ENCODE measurements at regions not wholly inside any gene's neighbourhood (a gene's known extent, or its start where the extent isn't known, plus 50 kb on each side); places are given as distances from the start of the nearest gene placed in this dataset.

DNA sequence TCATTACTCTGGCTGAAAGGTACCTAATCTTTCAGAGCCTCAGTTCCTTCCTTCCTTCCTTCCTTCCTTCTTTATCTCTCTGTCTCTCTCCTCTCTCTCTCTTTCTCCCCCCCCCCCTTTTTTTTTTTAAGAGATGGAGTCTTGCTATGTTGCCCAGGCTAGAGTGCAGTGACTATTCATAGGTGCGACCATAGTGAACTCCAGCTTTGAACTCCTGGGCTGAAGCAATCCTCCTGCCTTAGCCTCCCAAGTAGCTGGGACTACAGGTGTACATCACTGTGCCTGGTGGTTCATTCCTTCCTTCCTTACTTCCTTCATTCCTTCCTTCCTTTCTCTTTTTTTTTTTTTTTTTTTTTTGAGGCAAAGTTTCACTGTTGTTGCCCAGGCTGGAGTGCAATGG, 64.3 kb upstream of the MAP4K3 start:
- H3K4me3 Mint-ChIP-seq: no peak overlapping the region
- TF ChIP-seq CTCF (conservative IDR thresholded peaks at IDR 0.05): no peak
- H3K36me3 Mint-ChIP-seq: no peaks in the 10 kb centered on the region
- H3K27ac Mint-ChIP-seq: no peak overlapping the region
- peaks cover 9% of the 10 kb centered on the region for H3K4me1 Mint-ChIP-seq (ENCODE audit: unreplicated experiment)
- no peak for DNase-seq (ENCODE audit: extremely low spot score, unreplicated experiment)
- H3K27me3 Mint-ChIP-seq: no peaks in the 10 kb centered on the region
- no peaks in the 10 kb centered on the region for H3K9me3 Mint-ChIP-seq

DNA sequence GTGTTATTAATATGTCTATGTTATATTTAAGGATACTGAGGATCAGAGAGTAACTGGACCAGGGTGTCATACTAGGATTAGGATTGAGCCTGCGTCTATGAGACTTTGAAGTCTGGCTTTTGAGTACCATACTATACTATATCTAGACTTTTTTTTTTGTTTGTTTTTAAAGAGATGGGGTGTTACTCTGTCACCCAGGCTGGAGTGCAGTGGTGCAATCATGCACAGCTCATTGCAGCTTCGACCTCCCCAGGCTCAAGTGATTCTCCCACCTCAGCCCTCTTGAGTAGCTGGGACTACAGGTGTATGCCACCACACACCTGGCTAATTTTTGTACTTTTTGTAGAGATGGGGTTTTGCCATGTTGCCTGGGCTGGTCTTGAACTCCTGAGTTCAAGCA, 66.2 kb upstream of the MAP4K3 start:
- Mint-ChIP-seq H3K4me1 (ENCODE audit: unreplicated experiment) (peaks cover 13% of the 10 kb centered on the region), H3K36me3 (no peaks in the 10 kb centered on the region), H3K4me3 (no peak overlapping the region), H3K9me3 (no peaks in the 10 kb centered on the region), H3K27me3 (no peaks in the 10 kb centered on the region), H3K27ac (no peak overlapping the region)
- DNase-seq (ENCODE audit: extremely low spot score, unreplicated experiment): no peak
- TF ChIP-seq CTCF (conservative IDR thresholded peaks at IDR 0.05): no peak

DNA sequence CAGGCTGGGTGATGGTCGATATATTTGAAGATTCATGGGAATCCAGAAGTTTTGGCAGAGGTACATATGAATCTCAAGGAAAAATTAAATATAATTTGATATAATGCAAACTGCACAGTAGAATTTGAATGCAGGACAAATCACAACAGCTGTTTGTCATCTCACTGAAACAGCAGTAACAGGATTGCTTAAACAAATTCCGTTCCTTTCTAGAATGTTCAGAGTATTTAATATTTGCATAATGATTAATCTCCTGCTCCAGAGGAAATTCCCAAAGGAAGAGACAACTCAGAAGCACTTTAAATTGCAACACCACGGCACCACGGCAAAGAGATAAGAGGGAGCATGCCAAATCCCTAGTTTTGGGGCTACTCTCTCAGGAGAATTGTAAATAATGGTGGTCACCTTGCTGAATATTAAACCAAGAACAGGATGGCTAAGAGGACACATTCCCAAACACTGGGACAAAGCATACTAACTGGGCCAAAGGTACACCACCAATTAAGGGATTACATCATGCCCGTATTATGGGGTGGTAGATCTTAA, 67.8 kb upstream of the MAP4K3 start:
- Mint-ChIP-seq H3K36me3 (peaks cover 3% of the 10 kb centered on the region), H3K4me1 (ENCODE audit: unreplicated experiment) (peaks cover 18% of the 10 kb centered on the region), H3K27me3 (no peaks in the 10 kb centered on the region), H3K9me3 (no peaks in the 10 kb centered on the region), H3K27ac (no peak overlapping the region), H3K4me3 (no peak overlapping the region)
- TF ChIP-seq CTCF (conservative IDR thresholded peaks at IDR 0.05): no peak
- DNase-seq (ENCODE audit: extremely low spot score, unreplicated experiment): no peak

- Mint-ChIP-seq H3K27me3 (no peaks in the 10 kb centered on the region), H3K27ac (no peak overlapping the region), H3K9me3 (no peaks in the 10 kb centered on the region), H3K36me3 (peaks cover 3% of the 10 kb centered on the region), H3K4me1 (ENCODE audit: unreplicated experiment) (peaks cover 20% of the 10 kb centered on the region), H3K4me3 (no peak overlapping the region)
- no peak for DNase-seq (ENCODE audit: extremely low spot score, unreplicated experiment)
- TF ChIP-seq CTCF (conservative IDR thresholded peaks at IDR 0.05): no peak
Observed at GRCh38 chr2:39506215-39506614, 69.1 kb upstream of the MAP4K3 start.

- DNase-seq (ENCODE audit: extremely low spot score, unreplicated experiment): no peak
- Mint-ChIP-seq H3K4me1 (ENCODE audit: unreplicated experiment) (peaks cover 35% of the 10 kb centered on the region), H3K4me3 (no peak overlapping the region), H3K36me3 (peaks cover 3% of the 10 kb centered on the region), H3K27ac (no peak overlapping the region), H3K27me3 (no peaks in the 10 kb centered on the region), H3K9me3 (no peaks in the 10 kb centered on the region)
- TF ChIP-seq CTCF (conservative IDR thresholded peaks at IDR 0.05): no peak
Observed at GRCh38 chr2:39508198-39508597, 71.1 kb upstream of the MAP4K3 start.

DNA sequence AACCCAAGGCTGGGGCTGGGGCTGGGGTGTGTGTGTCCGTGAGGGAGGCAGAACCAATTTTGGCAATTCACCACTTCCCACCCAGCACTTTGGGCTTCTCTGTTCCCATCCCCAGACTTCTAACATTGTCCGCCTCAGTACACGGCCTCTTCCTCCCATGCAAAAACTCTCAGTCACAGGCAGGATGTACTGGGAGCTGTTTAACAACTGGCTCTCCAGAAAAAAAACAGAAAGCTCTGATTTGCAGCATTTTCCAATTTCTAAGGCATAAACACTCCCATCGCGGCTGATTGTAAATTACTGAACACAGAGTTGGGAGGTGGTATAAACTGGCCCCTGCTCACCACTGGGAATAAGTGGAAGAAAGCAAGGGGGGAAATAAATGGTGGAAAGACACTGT, 73.1 kb upstream of the MAP4K3 start:
- no peak for TF ChIP-seq CTCF (conservative IDR thresholded peaks at IDR 0.05)
- no peak overlapping the region for H3K27ac Mint-ChIP-seq
- no peaks in the 10 kb centered on the region for H3K27me3 Mint-ChIP-seq
- H3K4me3 Mint-ChIP-seq: no peak overlapping the region
- H3K4me1 Mint-ChIP-seq (ENCODE audit: unreplicated experiment): peaks cover 36% of the 10 kb centered on the region
- no peaks in the 10 kb centered on the region for H3K9me3 Mint-ChIP-seq
- no peak for DNase-seq (ENCODE audit: extremely low spot score, unreplicated experiment)
- peaks cover 3% of the 10 kb centered on the region for H3K36me3 Mint-ChIP-seq
